Ascending aorta (tissue), 2 donors: ENCODE measurements at regions not wholly inside any gene's neighbourhood (a gene's known extent, or its start where the extent isn't known, plus 50 kb on each side); places are given as distances from the start of the nearest gene placed in this dataset.
"Not testable (repeated sequence)": the region's sequence is repeated elsewhere in the genome, so short reads cannot be mapped to it uniquely, and the experiment has no call there.

Source experiments
- DNase-seq, 2 donors: peaks; one replicate each; pipeline ENCODE4 v3.0.0-alpha.2; 2019; ENCODE audit warnings: low spot score in 2 of 2
- H3K27ac ChIP-seq, 2 donors: fragments of 200-600 bp; sonication (generic); one replicate each; pipeline ENCODE4 v1.5.1; 2016 to 2017; ENCODE audit warnings: mild to moderate bottlenecking in 1 of 2
- H3K27me3 ChIP-seq: fragments of 200-600 bp; sonication (generic); one replicate; pipeline ENCODE4 v1.5.1; 2017
- H3K36me3 ChIP-seq, 2 donors: fragments of 200-600 bp; sonication (generic); one replicate each; pipeline ENCODE4 v1.5.1; 2016
- H3K4me1 ChIP-seq, 2 donors: fragments of 200-600 bp; sonication (generic); one replicate each; pipeline ENCODE4 v1.5.1; 2016 to 2017; ENCODE audit warnings: mild to moderate bottlenecking in 1 of 2
- H3K4me3 ChIP-seq, 2 donors: fragments of 200-600 bp; sonication (generic); one replicate each; pipeline ENCODE4 v1.5.1; 2016 to 2017; ENCODE audit warnings: mild to moderate bottlenecking in 1 of 2
- H3K9me3 ChIP-seq, 2 donors: fragments of 200-600 bp; sonication (generic); one replicate each; pipeline ENCODE4 v1.5.1; 2016
- CTCF ChIP-seq, 3 experiments: fragments of 200-600 bp in 2 of 3; fragments of 450-650 bp in 1 of 3; sonication (generic) in 2 of 3; IDR thresholded peaks; one replicate each; pipeline ENCODE4 v1.5.1; 2016 to 2019; ENCODE audit warnings: antibody characterized with exemption in 3 of 3, mild to moderate bottlenecking in 1 of 3, moderate library complexity in 1 of 3
- intact Hi-C: fragments of 100-400 bp; cut with DNase I; formaldehyde crosslinking; loops from one replicate; pipeline ENCODE4 v1.15.1; 2023

GRCh38 chr3:98712726-98713125 lies 50.4 kb upstream of the ST3GAL6 start:
- Histone ChIP-seq H3K36me3 (no peaks in the 10 kb centered on the region), H3K4me1 (no peaks in the 10 kb centered on the region), H3K9me3 (no peaks in the 10 kb centered on the region), H3K27ac (no peak overlapping the region), H3K4me3 (no peak overlapping the region), H3K27me3 (no peaks in the 10 kb centered on the region)
- intact Hi-C loops: no loop called here
- no peak for DNase-seq
- TF ChIP-seq CTCF (IDR thresholded peaks at IDR 0.05): no peak

- H3K36me3 ChIP-seq, H3K9me3 ChIP-seq, H3K4me1 ChIP-seq, H3K4me3 ChIP-seq, H3K27ac ChIP-seq, DNase-seq, H3K27me3 ChIP-seq, intact Hi-C loops: not testable (repeated sequence)
Observed at GRCh38 chr3:98713332-98713731, 49.8 kb upstream of the ST3GAL6 start.
